ENCODE measurements at regions not wholly inside any gene's neighbourhood (a gene's known extent, or its start where the extent isn't known, plus 50 kb on each side); places are given as distances from the start of the nearest gene placed in this dataset.

- DNase-seq: no peak
Measured at GRCh38 chr11:70751142-70751734, 352.9 kb downstream of the CTTN start.

GRCh38 chr11:70755410-70756158, 357.3 kb downstream of the CTTN start:
- DNase-seq: peak; percentile 62

GRCh38 chr11:70756341-70756740, 358.0 kb downstream of the CTTN start:
- DNase-seq: no peak

- no peak for DNase-seq
Measured at GRCh38 chr11:70756756-70757155, 358.4 kb downstream of the CTTN start.

GRCh38 chr11:70757241-70757640, 358.9 kb downstream of the CTTN start:
- no peak for DNase-seq

- no peak for DNase-seq
Measured at GRCh38 chr11:70758206-70758605, 359.9 kb downstream of the CTTN start.

- DNase-seq: no peak
Measured at GRCh38 chr11:70759846-70760245, 361.5 kb downstream of the CTTN start.

- no peak for DNase-seq
Measured at GRCh38 chr11:70760416-70761020, 362.2 kb downstream of the CTTN start.

GRCh38 chr11:70761094-70761907, 363.0 kb downstream of the CTTN start:
- no peak for DNase-seq

- no peak for DNase-seq
Measured at GRCh38 chr11:70761908-70762337, 363.6 kb downstream of the CTTN start.

GRCh38 chr11:70762810-70763209, 364.5 kb downstream of the CTTN start:
- no peak for DNase-seq

GRCh38 chr11:70763606-70764005, 365.3 kb downstream of the CTTN start:
- DNase-seq: no peak

- no peak for DNase-seq
Measured at GRCh38 chr11:70764356-70764905, 366.1 kb downstream of the CTTN start.

GRCh38 chr11:70766901-70767300, 368.6 kb downstream of the CTTN start:
- DNase-seq: no peak

- no peak for DNase-seq
Measured at GRCh38 chr11:70768346-70769095, 370.2 kb downstream of the CTTN start.

GRCh38 chr11:70769106-70769505, 370.8 kb downstream of the CTTN start:
- no peak for DNase-seq

GRCh38 chr11:70769521-70769920, 371.2 kb downstream of the CTTN start:
- DNase-seq: no peak

GRCh38 chr11:70771099-70771885, 373.0 kb downstream of the CTTN start:
- no peak for DNase-seq

- DNase-seq: no peak
Measured at GRCh38 chr11:70772950-70773349, 374.6 kb downstream of the CTTN start.

GRCh38 chr11:70775386-70776075, 377.2 kb downstream of the CTTN start:
- no peak for DNase-seq
